NCI-H2029 (cell line): ENCODE measurements at regions not wholly inside any gene's neighbourhood (a gene's known extent, or its start where the extent isn't known, plus 50 kb on each side); places are given as distances from the start of the nearest gene placed in this dataset.
A peak's percentile ranks its signal among the peaks of the same experiment; 100 is the strongest.
"Not testable (repeated sequence)": the region's sequence is repeated elsewhere in the genome, so short reads cannot be mapped to it uniquely, and the experiment has no call there.

Source experiments
- DNase-seq: peaks from one replicate; lab custom pipeline; 2025; lab: John Stamatoyannopoulos, UW

DNA sequence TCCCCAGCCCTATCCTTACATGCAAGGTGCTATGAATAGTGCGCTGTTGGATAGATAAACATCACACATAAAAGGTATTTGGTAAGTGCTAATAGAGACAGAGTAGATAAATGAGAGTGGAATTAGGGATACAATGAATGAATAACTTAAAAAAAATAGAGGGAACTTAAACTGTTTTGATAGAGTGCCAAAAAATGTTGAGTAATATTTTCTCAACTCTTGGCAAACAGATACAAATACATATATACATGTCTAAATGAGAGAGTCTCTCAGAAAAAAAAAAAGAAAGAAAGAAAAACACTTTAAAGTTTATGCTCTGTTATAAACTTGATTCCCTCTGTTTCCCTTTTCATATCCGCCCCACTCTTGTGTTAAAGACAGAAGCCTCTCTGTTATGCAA is 667.4 kb downstream of the ROBO2 start:
- DNase-seq = no peak

- no peak for DNase-seq
These were observed 669.3 kb downstream of the ROBO2 start for GRCh38 chr3:77709155-77709554.

- DNase-seq = no peak
These were observed 678.4 kb downstream of the ROBO2 start for GRCh38 chr3:77718311-77718710.

- no peak for DNase-seq
These were observed 680.6 kb downstream of the ROBO2 start for GRCh38 chr3:77720460-77720971.

DNA sequence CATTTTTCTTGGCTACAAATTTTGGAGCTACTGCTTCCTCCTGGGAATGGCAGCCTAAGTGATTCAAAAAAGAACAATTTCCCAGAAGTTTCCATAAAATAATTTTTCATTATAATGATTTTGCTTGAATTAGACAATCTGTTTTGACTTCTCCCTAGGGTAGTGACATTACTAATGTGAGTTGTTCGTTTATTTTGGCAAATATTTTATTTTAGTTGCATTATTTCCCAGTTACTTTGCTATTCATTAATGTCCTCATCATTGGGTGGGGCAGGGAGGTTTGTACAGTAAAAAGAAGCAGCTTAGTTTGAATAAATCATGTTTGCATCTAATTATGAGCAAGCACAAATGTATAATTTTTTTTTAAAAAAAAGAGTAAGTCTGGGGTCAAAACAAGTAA is 686.6 kb downstream of the ROBO2 start:
- DNase-seq = no peak

DNA sequence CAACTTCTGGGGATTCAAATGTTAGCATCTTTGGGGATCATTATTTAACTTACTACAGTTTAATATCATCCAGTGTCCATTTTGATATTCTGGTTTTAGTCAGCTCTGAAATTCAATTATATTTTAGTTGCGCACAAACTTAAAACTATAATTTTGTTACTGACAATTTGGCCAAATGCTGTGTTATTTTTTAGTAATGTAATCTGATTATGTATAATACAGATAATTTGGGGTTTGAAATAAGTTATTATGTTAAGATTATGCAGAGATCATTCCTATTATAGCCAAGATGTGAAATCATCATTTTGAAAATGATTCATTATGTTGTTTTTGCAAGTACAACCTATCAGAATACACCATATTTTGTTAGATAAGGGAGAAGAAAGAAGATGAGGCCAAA is 706.1 kb downstream of the ROBO2 start:
- no peak for DNase-seq

GRCh38 chr3:77746892-77747291 is 707.0 kb downstream of the ROBO2 start:
- DNase-seq = no peak

GRCh38 chr3:77756397-77756975 is 716.6 kb downstream of the ROBO2 start:
- not testable (repeated sequence) for DNase-seq

- no peak for DNase-seq
These were observed 732.6 kb downstream of the ROBO2 start for GRCh38 chr3:77772459-77772858.

DNA sequence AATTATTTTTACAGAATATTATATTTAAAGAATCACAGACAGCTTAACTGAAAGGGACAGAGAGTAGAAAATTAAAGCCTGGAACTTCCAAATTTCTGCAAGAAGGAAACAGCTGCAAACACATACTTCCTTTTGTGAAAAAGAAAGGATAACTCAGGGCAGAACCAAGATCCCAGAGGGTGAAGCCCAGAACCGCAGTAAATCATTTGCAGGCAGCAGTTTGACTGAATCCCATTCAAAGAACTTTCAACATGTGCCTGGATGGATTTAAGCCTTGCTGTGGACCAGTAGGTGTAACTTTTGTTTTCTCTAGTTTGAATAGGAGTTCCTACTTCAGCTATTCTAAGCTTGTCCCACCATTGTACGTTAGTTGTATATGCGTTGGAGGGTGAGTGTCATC is 733.2 kb downstream of the ROBO2 start:
- DNase-seq = no peak

DNA sequence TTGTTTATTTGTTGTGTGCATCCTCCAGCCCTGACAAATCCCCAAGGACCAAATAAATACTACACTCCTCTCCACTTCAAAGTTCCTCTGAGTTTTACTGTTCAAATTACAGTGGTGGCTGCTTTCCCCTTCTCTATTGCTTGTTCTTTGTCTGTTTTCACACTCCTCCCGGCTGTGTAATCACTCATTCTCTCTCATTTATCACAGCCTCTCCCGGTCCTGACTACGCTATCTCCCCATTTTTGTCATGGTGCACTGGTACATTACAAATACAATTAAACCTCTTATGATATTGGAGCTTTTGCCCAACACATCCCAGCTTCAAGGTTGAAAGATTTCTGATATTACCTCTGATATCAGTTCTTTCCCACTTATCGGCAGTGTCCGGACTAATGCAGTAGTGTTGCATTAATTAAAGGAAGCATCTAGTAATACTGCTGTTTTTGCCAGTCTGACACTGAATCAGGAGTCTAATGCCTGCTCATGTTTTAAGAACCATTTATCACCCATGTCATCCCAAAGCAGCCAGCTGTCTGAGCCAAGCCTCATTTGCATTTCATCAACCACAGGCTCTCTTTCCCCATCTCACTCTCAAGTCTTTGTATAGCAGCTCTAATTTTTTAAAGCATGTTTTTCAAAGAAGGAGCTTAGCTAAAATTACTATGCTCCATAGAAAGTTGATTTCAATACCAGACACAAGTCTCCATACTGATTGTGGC is 740.5 kb downstream of the ROBO2 start:
- no peak for DNase-seq

GRCh38 chr3:77786216-77786615 is 746.3 kb downstream of the ROBO2 start:
- no peak for DNase-seq

GRCh38 chr3:77795013-77795412 is 755.1 kb downstream of the ROBO2 start:
- DNase-seq = peak; percentile 50

GRCh38 chr3:77799278-77799677 is 759.4 kb downstream of the ROBO2 start:
- no peak for DNase-seq

- no peak for DNase-seq
These were observed 761.0 kb downstream of the ROBO2 start for GRCh38 chr3:77800893-77801292.

DNA sequence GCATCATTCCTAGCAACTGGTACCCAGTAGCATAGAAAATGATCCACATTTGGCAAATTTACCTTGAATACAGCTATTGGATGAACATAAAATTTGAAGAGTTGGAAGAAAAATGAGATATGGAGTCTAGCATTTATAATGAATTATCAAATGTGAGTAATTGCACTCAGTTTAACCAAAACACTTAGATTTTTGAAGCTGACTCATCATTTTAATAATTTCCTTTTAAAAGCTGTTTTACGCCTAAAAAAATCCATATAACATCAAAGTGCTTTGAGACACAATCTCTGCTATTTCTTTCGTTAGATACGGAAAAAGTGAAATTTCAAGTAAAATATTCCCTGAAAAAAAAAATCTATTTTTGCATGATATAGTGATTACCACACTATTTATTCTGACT is 767.4 kb downstream of the ROBO2 start:
- DNase-seq = no peak

- DNase-seq = no peak
These were observed 774.9 kb downstream of the ROBO2 start for GRCh38 chr3:77814845-77815244.

DNA sequence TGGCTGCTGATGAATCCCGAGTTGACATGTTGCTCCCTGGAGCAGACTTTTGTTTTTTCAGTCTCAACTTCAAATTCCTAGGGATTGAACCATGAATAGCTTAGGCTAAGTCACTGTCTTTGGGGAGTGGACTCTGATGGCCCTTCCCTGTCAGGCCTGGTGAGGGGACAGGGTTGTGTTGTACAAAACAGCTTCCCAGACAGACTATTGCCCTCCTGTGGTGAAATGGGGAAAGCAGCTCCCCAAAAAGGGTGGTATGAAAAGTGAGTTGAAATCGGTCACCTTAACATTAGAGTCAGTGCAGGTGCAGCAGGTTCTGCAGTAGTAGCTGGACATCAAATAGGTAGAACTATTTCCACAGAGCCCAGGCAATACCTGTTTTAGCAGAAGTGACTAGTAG is 775.6 kb downstream of the ROBO2 start:
- DNase-seq = no peak

DNA sequence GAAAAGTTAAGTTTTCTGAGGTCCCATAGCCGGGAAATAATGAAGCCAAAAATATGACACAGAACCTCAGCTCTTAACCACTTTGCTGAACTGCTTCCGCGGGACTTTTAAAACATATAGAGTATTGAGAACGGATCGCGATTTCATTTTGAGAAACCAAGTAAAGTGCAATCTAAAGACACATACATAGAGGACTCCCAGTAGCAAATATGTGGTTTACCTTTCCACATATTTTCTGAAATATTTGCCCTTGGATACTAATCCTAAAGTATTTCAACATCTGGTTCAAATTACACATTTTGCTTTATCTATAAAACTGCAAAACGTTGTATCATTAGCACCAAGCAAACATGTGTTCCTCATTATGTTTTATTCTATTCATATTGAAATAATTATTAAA is 776.5 kb downstream of the ROBO2 start:
- DNase-seq = no peak

GRCh38 chr3:77825001-77825827 is 785.3 kb downstream of the ROBO2 start:
- peak; percentile 37 for DNase-seq

- no peak for DNase-seq
These were observed 796.0 kb downstream of the ROBO2 start for GRCh38 chr3:77835921-77836320.

DNA sequence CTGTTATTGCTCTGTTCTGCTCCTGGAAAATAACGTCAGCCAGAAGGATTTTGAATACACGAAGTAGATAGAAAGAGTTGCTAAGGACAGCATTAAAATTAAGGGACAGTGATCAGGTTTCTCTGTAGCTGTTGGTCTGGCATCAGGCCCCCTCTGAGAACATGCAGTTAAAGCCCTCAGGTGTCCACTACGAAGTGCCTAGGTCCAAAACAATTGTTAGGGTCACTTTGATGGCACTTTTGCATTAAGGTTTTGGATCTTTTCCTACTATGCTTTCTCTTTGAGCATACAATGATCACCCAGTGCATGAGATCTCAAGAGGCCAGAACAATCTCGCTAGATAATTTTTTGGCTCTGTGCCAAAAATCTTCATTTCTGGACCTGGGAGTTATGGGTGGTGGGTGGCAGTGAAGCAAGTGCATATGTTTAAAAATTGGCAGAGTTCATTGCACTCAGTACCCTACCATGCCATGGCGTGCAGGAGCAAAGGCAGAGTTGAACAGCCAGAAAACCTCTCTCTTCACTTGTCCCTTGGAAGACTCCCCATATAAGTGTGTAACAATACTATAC is 797.6 kb downstream of the ROBO2 start:
- no peak for DNase-seq

GRCh38 chr3:77859156-77859555 is 819.3 kb downstream of the ROBO2 start:
- DNase-seq = no peak
